ENCODE measurements at regions not wholly inside any gene's neighbourhood (a gene's known extent, or its start where the extent isn't known, plus 50 kb on each side); places are given as distances from the start of the nearest gene placed in this dataset.

GRCh38 chr7:50155755-50156154 is 62.7 kb upstream of the ZPBP start:
- peaks cover 0 to 2% (median 0%) of the 10 kb centered on the region in 7 donors for H3K9me3 Mint-ChIP-seq
- H3K4me1 Mint-ChIP-seq, result peaks cover 19% of the 10 kb centered on the region
- H2AFZ ChIP-seq (ENCODE audit: insufficient read depth, low read depth, low read length, poor library complexity, severe bottlenecking), result no peak overlapping the region

GRCh38 chr7:50153995-50154394 is 60.9 kb upstream of the ZPBP start:
- peaks cover 13% of the 10 kb centered on the region for H3K4me1 Mint-ChIP-seq
- Histone ChIP-seq H3K79me2 (ENCODE audit: insufficient read depth, low read length) (no peaks in the 10 kb centered on the region), H3K4me2 (replicated peaks; ENCODE audit: extremely low read depth, low read length, poor library complexity, severe bottlenecking) (no peak overlapping the region), H2AFZ (ENCODE audit: insufficient read depth, low read depth, low read length, poor library complexity, severe bottlenecking) (no peak overlapping the region), H3K36me3 (replicated peaks in 1 of 2; ENCODE audit: control insufficient read depth in 1 of 2, insufficient read depth in 2 of 2, low read length in 2 of 2) (no peaks in the 10 kb centered on the region), H3K9ac (ENCODE audit: insufficient read depth, low read length, poor library complexity, severe bottlenecking) (no peak overlapping the region), H3K9me3 (replicated peaks in 1 of 2; ENCODE audit: control insufficient read depth in 1 of 2, insufficient read depth in 1 of 2, low read length in 2 of 2) (no peaks in the 10 kb centered on the region), H3K27ac (ENCODE audit: low read depth in 1 of 2, low read length in 2 of 2) (no peak overlapping the region), H3K4me1 (ENCODE audit: control insufficient read depth in 1 of 2, insufficient read depth in 2 of 2, low read length in 2 of 2) (peaks cover 8 to 9% of the 10 kb centered on the region in 2 donors), H4K20me1 (ENCODE audit: insufficient read depth, low read length) (no peaks in the 10 kb centered on the region), H3K4me3 (replicated peaks in 1 of 3; ENCODE audit: low read depth in 2 of 3, low read length in 3 of 3) (no peak overlapping the region), H3K27me3 (ENCODE audit: control insufficient read depth in 2 of 2, insufficient read depth in 2 of 2, low read length in 2 of 2) (no peaks in the 10 kb centered on the region)
- H3K27ac Mint-ChIP-seq, result peak overlapping the region in 1 of 7 donors; percentile 15
- H3K9me3 Mint-ChIP-seq, result peaks cover 0 to 2% (median 0%) of the 10 kb centered on the region in 7 donors
- no peak for TF ChIP-seq CTCF (IDR thresholded peaks at IDR 0.05)
- no peak for DNase-seq
- intact Hi-C loops (cut with micrococcal nuclease), result no loop called here
- no peak overlapping the region for H3K4me3 Mint-ChIP-seq
- WGBS (ENCODE audit: insufficient coverage), result 94% methylated on average over 3 of the region's 6 CpGs
- H3K27me3 Mint-ChIP-seq (ENCODE audit: low read depth in 3 of 3), result peaks cover 0 to 6% (median 0%) of the 10 kb centered on the region in 3 donors
- no peaks in the 10 kb centered on the region for H3K36me3 Mint-ChIP-seq

More at GRCh38 chr7:50155755-50156154, 62.7 kb upstream of the ZPBP start:
- DNase-seq, result no peak
- Histone ChIP-seq H3K36me3 (replicated peaks in 1 of 2; ENCODE audit: control insufficient read depth in 1 of 2, insufficient read depth in 2 of 2, low read length in 2 of 2) (no peaks in the 10 kb centered on the region), H3K4me1 (ENCODE audit: control insufficient read depth in 1 of 2, insufficient read depth in 2 of 2, low read length in 2 of 2) (peaks cover 8 to 9% of the 10 kb centered on the region in 2 donors), H4K20me1 (ENCODE audit: insufficient read depth, low read length) (no peaks in the 10 kb centered on the region), H3K4me2 (replicated peaks; ENCODE audit: extremely low read depth, low read length, poor library complexity, severe bottlenecking) (no peak overlapping the region), H3K79me2 (ENCODE audit: insufficient read depth, low read length) (no peaks in the 10 kb centered on the region), H3K27me3 (ENCODE audit: control insufficient read depth in 2 of 2, insufficient read depth in 2 of 2, low read length in 2 of 2) (no peaks in the 10 kb centered on the region), H3K9ac (ENCODE audit: insufficient read depth, low read length, poor library complexity, severe bottlenecking) (no peak overlapping the region), H3K9me3 (replicated peaks in 1 of 2; ENCODE audit: control insufficient read depth in 1 of 2, insufficient read depth in 1 of 2, low read length in 2 of 2) (no peaks in the 10 kb centered on the region), H3K27ac (ENCODE audit: low read depth in 1 of 2, low read length in 2 of 2) (no peak overlapping the region), H3K4me3 (replicated peaks in 1 of 3; ENCODE audit: low read depth in 2 of 3, low read length in 3 of 3) (no peak overlapping the region)
- WGBS (ENCODE audit: insufficient coverage), result 100% methylated on average over 2 of the region's 6 CpGs
- intact Hi-C loops (cut with micrococcal nuclease), result no loop called here
- Mint-ChIP-seq H3K27me3 (ENCODE audit: low read depth in 3 of 3) (peaks cover 0 to 2% (median 0%) of the 10 kb centered on the region in 3 donors), H3K4me3 (no peak overlapping the region), H3K27ac (no peak overlapping the region), H3K36me3 (no peaks in the 10 kb centered on the region)
- TF ChIP-seq CTCF (IDR thresholded peaks at IDR 0.05), result no peak
